ENCODE measurements at regions not wholly inside any gene's neighbourhood (a gene's known extent, or its start where the extent isn't known, plus 50 kb on each side); places are given as distances from the start of the nearest gene placed in this dataset.

GRCh38 chr2:204154863-204155262 lies 218.3 kb downstream of the ICOS start:
- CTCF ChIA-PET (ENCODE audit: unreplicated experiment) = no interaction called here
- Histone ChIP-seq H3K36me3 (ENCODE audit: insufficient read depth, low read length) (no peaks in the 10 kb centered on the region), H3K79me2 (ENCODE audit: insufficient read depth, low read depth, low read length) (no peaks in the 10 kb centered on the region), H3K27ac (ENCODE audit: low read depth, low read length, poor library complexity, severe bottlenecking) (no peak overlapping the region), H3K4me2 (ENCODE audit: low read length) (no peak overlapping the region), H3K4me3 (ENCODE audit: low read depth, low read length, poor library complexity, severe bottlenecking) (no peak overlapping the region), H4K20me1 (ENCODE audit: insufficient read depth, low read length) (no peaks in the 10 kb centered on the region), H3K9me3 (ENCODE audit: low read length) (0 out of 2 replicates have a peak, but pooled peaks cover 9% of the 10 kb centered on the region), H3K9me2 (ENCODE audit: insufficient read depth, low read length) (no peaks in the 10 kb centered on the region), H2AFZ (ENCODE audit: low read length) (no peak overlapping the region), H3K4me1 (ENCODE audit: insufficient read depth, low read length, poor library complexity, severe bottlenecking) (no peaks in the 10 kb centered on the region)
- intact Hi-C loops (cut with micrococcal nuclease; ENCODE audit: unreplicated experiment) = no loop called here
- no peak for DNase-seq (ENCODE audit: low spot score)
- POLR2A ChIA-PET = no interaction called here
- TF ChIP-seq EZH2phosphoT487 (IDR thresholded peaks at IDR 0.05; ENCODE audit: borderline replicate concordance, low read depth, low read length) (no peak), CTCF (conservative IDR thresholded peaks at IDR 0.05; ENCODE audit: low read length) (no peak)
- BruUV-seq (replicated peaks) = no TSS peak

GRCh38 chr2:204156456-204156855 lies 219.9 kb downstream of the ICOS start:
- Histone ChIP-seq H3K79me2 (ENCODE audit: insufficient read depth, low read depth, low read length) (no peaks in the 10 kb centered on the region), H3K4me3 (ENCODE audit: low read depth, low read length, poor library complexity, severe bottlenecking) (no peak overlapping the region), H3K9me3 (ENCODE audit: low read length) (0 out of 2 replicates have a peak, but pooled peaks cover 9% of the 10 kb centered on the region), H3K27ac (ENCODE audit: low read depth, low read length, poor library complexity, severe bottlenecking) (no peak overlapping the region), H2AFZ (ENCODE audit: low read length) (no peak overlapping the region), H3K36me3 (ENCODE audit: insufficient read depth, low read length) (no peaks in the 10 kb centered on the region), H4K20me1 (ENCODE audit: insufficient read depth, low read length) (no peaks in the 10 kb centered on the region), H3K4me1 (ENCODE audit: insufficient read depth, low read length, poor library complexity, severe bottlenecking) (no peaks in the 10 kb centered on the region), H3K9me2 (ENCODE audit: insufficient read depth, low read length) (no peaks in the 10 kb centered on the region), H3K4me2 (ENCODE audit: low read length) (no peak overlapping the region)
- TF ChIP-seq EZH2phosphoT487 (IDR thresholded peaks at IDR 0.05; ENCODE audit: borderline replicate concordance, low read depth, low read length) (no peak), CTCF (conservative IDR thresholded peaks at IDR 0.05; ENCODE audit: low read length) (no peak)
- ChIA-PET CTCF (ENCODE audit: unreplicated experiment) (no interaction called here), POLR2A (no interaction called here)
- intact Hi-C loops (cut with micrococcal nuclease; ENCODE audit: unreplicated experiment) = no loop called here
- DNase-seq (ENCODE audit: low spot score) = no peak
- no TSS peak for BruUV-seq (replicated peaks)

- DNase-seq (ENCODE audit: low spot score) = no peak
- Histone ChIP-seq H3K79me2 (ENCODE audit: insufficient read depth, low read depth, low read length) (no peaks in the 10 kb centered on the region), H3K36me3 (ENCODE audit: insufficient read depth, low read length) (no peaks in the 10 kb centered on the region), H3K9me2 (ENCODE audit: insufficient read depth, low read length) (no peaks in the 10 kb centered on the region), H3K4me1 (ENCODE audit: insufficient read depth, low read length, poor library complexity, severe bottlenecking) (no peaks in the 10 kb centered on the region), H3K4me2 (ENCODE audit: low read length) (no peak overlapping the region), H4K20me1 (ENCODE audit: insufficient read depth, low read length) (no peaks in the 10 kb centered on the region), H2AFZ (ENCODE audit: low read length) (no peak overlapping the region), H3K27ac (ENCODE audit: low read depth, low read length, poor library complexity, severe bottlenecking) (no peak overlapping the region), H3K9me3 (ENCODE audit: low read length) (0 out of 2 replicates have a peak, but pooled peaks cover 9% of the 10 kb centered on the region), H3K4me3 (ENCODE audit: low read depth, low read length, poor library complexity, severe bottlenecking) (no peak overlapping the region)
- intact Hi-C loops (cut with micrococcal nuclease; ENCODE audit: unreplicated experiment) = no loop called here
- TF ChIP-seq EZH2phosphoT487 (IDR thresholded peaks at IDR 0.05; ENCODE audit: borderline replicate concordance, low read depth, low read length) = no peak
- TF ChIP-seq CTCF (conservative IDR thresholded peaks at IDR 0.05; ENCODE audit: low read length) = no peak
- POLR2A ChIA-PET = no interaction called here
- CTCF ChIA-PET (ENCODE audit: unreplicated experiment) = no interaction called here
- no TSS peak for BruUV-seq (replicated peaks)
Observed at GRCh38 chr2:204157684-204158083, 221.1 kb downstream of the ICOS start.
